Esophagus muscularis mucosa (tissue), 4 donors: ENCODE measurements at regions not wholly inside any gene's neighbourhood (a gene's known extent, or its start where the extent isn't known, plus 50 kb on each side); places are given as distances from the start of the nearest gene placed in this dataset.

Experiments used
- CTCF ChIP-seq, 3 experiments: fragments of 200-600 bp in 2 of 3; fragments of 450-650 bp in 1 of 3; sonication (generic) in 2 of 3; IDR thresholded peaks; one replicate each; pipeline ENCODE4 v1.5.1; 2017 to 2019; ENCODE audit warnings: antibody characterized with exemption in 3 of 3, mild to moderate bottlenecking in 2 of 3, moderate library complexity in 1 of 3
- EP300 ChIP-seq: sonication (generic); formaldehyde crosslinking; IDR thresholded peaks from one replicate; pipeline ENCODE4 v1.6.1; 2017; ENCODE audit warnings: antibody characterized with exemption
- POLR2A ChIP-seq: fragments of 450-650 bp; IDR thresholded peaks from one replicate; pipeline ENCODE4 v1.6.1; 2017; ENCODE audit warnings: antibody characterized with exemption, moderate library complexity, mild to moderate bottlenecking, low read depth
- POLR2AphosphoS5 ChIP-seq, 2 donors: sonication (generic); formaldehyde crosslinking; IDR thresholded peaks; one replicate each; pipeline ENCODE4 v1.6.1; 2017; ENCODE audit warnings: antibody characterized with exemption in 2 of 2

- TF ChIP-seq POLR2A (no peak), CTCF (IDR thresholded peaks at IDR 0.05) (no peak), EP300 (no peak), POLR2AphosphoS5 (IDR thresholded peaks at IDR 0.05) (no peak)
Measured at GRCh38 chr4:3823496-3824341, 57.5 kb downstream of the ADRA2C start.
